ENCODE measurements at regions not wholly inside any gene's neighbourhood (a gene's known extent, or its start where the extent isn't known, plus 50 kb on each side); places are given as distances from the start of the nearest gene placed in this dataset.
"Not testable (repeated sequence)": the region's sequence is repeated elsewhere in the genome, so short reads cannot be mapped to it uniquely, and the experiment has no call there.

- DNase-seq (ENCODE audit: low read depth) = not testable (repeated sequence)
Observed at GRCh38 chr4:189881190-189881589, 59.5 kb upstream of the FRG1 start.

DNA sequence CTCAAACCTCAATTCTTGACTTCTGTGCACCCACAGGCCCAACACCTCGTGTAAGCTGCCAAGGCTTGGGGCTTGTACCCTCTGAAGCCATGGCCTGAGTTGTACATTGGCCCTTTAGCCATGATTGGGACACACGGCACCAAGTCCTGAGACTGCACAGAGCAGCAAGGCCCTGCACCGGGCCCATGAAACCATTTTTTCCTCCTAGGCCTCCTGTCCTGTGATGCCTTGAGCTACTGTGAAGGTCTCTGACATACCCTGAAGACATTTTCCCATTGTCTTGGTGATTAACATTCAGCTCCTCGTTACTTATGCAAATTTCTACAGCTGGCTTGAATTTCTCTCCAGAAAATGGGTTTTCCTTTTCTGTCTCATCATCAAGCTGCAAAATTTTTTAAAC is 52.3 kb upstream of the FRG1 start:
- not testable (repeated sequence) for DNase-seq (ENCODE audit: low read depth)

All from iris pigment epithelial cell (primary cell).